ENCODE measurements at regions not wholly inside any gene's neighbourhood (a gene's known extent, or its start where the extent isn't known, plus 50 kb on each side); places are given as distances from the start of the nearest gene placed in this dataset.
"Not testable (repeated sequence)": the region's sequence is repeated elsewhere in the genome, so short reads cannot be mapped to it uniquely, and the experiment has no call there.

DNA sequence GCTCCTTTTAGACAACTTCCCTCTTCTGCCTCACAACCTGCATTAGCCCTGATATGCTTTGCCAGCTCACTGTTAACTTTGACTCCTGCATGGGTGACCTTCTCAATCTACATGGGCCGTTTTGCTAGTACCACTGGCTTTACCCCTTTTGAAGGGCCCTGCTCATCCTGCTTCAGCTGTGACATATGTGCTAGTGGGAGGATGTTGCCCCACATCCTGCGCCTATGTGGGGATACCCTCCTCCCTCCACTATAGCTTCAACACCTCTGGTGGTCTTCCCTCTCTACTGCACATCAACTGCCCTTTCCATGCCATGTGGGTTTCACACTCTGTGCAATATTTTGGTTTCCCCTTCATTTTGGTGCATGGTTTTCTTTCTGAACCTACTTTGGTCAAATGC is 1235.5 kb downstream of the RPIA start:
- TF ChIP-seq CTCF, POLR2AphosphoS5, EP300 (IDR thresholded peaks at IDR 0.05): not testable (repeated sequence)

Data from suprapubic skin (tissue), 4 donors.